ENCODE measurements at regions not wholly inside any gene's neighbourhood (a gene's known extent, or its start where the extent isn't known, plus 50 kb on each side); places are given as distances from the start of the nearest gene placed in this dataset.
A peak's percentile ranks its signal among the peaks of the same experiment; 100 is the strongest.

DNA sequence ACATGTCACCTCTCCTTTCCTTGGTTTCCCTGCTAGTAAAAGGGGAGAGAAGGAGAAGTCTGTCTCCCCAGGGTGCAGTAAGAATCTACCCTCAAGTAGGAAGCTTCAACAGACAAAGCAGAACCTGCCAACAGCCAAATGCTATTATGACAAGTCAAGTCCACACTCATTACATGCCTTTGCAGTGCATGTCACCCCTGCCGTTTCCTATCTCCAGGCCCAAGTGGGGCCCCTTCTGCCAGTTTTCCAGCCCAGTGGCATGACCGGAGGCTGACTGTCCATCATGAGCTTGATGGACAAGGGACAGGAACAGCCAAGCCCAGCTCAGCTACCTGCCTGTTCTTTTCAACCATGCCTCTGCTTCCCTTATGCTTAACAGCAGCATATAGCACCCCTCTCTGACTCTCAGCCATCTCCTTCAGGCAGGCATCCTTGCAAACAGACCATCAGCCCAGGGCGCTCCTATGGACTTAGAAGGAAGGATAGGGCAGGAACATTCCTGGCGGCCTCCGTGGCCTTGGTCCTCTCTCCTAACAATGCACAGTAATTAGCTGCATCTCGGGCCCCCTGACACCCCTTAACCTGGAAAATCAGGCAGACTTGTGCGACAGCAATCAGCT lies 107.2 kb upstream of the RAD23B start:
- WGBS, 10 experiments: 0 to 67% (median 24%) methylated on average over 1 to 4 of the region's 7 CpGs; no CpG with 5 or more reads in 3 of the 10 experiments
- in situ Hi-C loops (cut with MboI; ENCODE audit: low pct_unique_long_range_greater_than_20kb in 2 of 9, low sequenced_read_pairs in 9 of 9, unreplicated experiment in 9 of 9): loop anchor here in 1 of 9 experiments (25.0 kb wide), 1 partner anchor 111 kb away; the partner anchor contains the start of gene RAD23B
- peak overlapping the region; percentile 82 to 87 for H3K27ac ChIP-seq
- peaks cover 51 to 57% of the 10 kb centered on the region in 2 donors for H3K4me1 ChIP-seq (replicated peaks in 1 of 2)
- peak overlapping the region in 1 of 5 donors; percentile 5 for H3K4me3 ChIP-seq
- peak in 5 of 8 experiments; percentile 3 to 61 (median 43) for ATAC-seq (replicated peaks in 6 of 8)

DNA sequence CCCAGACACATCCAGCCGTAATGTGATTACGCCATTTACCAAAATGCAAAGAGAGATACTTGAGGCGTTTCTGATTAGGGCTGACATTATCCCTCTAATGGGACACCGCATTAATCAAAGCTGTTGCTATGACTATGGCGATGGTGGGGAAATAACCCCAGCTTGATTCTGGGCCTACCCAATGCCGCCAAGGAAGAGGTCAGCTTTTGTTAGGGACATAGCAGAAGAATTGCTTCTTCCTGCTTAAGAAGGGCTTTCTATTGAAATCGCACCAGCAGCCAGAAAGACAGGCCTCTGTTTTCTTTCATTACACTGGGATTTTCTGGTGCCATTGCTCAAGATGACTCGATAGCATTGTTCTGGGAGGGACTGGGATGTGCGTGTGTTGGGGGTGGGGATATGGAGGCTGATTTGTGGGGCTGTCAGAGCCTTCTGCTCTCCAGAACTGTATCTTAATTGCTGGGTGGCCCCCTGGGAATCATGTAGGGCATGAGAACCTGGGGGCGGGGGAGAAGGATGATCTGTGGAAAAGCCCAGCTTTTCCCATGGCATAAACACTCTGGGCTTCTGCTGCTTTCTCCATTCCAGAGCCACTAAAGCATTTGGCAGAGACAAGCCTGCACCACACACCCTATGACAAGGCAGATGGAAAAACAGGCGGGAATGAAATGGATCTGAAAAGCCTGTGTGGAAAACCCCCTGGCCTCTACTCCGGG lies 106.5 kb upstream of the RAD23B start:
- Histone ChIP-seq H3K4me3 (peak overlapping the region in 1 of 5 donors; percentile 5), H3K4me1 (replicated peaks in 1 of 2) (peaks cover 51 to 57% of the 10 kb centered on the region in 2 donors), H3K27ac (peak overlapping the region; percentile 82 to 87)
- 0 to 56% (median 2%) methylated on average over 1 to 9 of the region's 12 CpGs; no CpG with 5 or more reads in 3 of the 10 experiments for WGBS, 10 experiments
- ATAC-seq (replicated peaks in 6 of 8): peak in 7 of 8 experiments; percentile 31 to 88 (median 83)
- in situ Hi-C loops (cut with MboI; ENCODE audit: low pct_unique_long_range_greater_than_20kb in 2 of 9, low sequenced_read_pairs in 9 of 9, unreplicated experiment in 9 of 9): loop anchor here in 1 of 9 experiments (25.0 kb wide), 1 partner anchor 111 kb away; the partner anchor contains the start of gene RAD23B

GRCh38 chr9:107177243-107177839 lies 105.7 kb upstream of the RAD23B start:
- ATAC-seq (replicated peaks in 6 of 8): no peak
- Histone ChIP-seq H3K4me1 (replicated peaks in 1 of 2) (peaks cover 48 to 57% of the 10 kb centered on the region in 2 donors), H3K4me3 (no peak overlapping the region), H3K27ac (peak overlapping the region; percentile 82 to 87)
- in situ Hi-C loops (cut with MboI; ENCODE audit: low pct_unique_long_range_greater_than_20kb in 2 of 9, low sequenced_read_pairs in 9 of 9, unreplicated experiment in 9 of 9): loop anchor here in 1 of 9 experiments (25.0 kb wide), 1 partner anchor 110 kb away; the partner anchor contains the start of gene RAD23B
- WGBS, 10 experiments: 33 to 74% (median 74%) methylated on average over 3 to 4 of the region's 7 CpGs; no CpG with 5 or more reads in 7 of the 10 experiments

GRCh38 chr9:107177857-107178256 lies 105.2 kb upstream of the RAD23B start:
- WGBS, 10 experiments: 56 to 100% (median 82%) methylated on average over 1 to 5 of the region's 5 CpGs; no CpG with 5 or more reads in 3 of the 10 experiments
- in situ Hi-C loops (cut with MboI; ENCODE audit: low pct_unique_long_range_greater_than_20kb in 2 of 9, low sequenced_read_pairs in 9 of 9, unreplicated experiment in 9 of 9): loop anchor here in 1 of 9 experiments (25.0 kb wide), 1 partner anchor 109 kb away; the partner anchor contains the start of gene RAD23B
- Histone ChIP-seq H3K4me3 (no peak overlapping the region), H3K27ac (peak overlapping the region; percentile 82 to 87), H3K4me1 (replicated peaks in 1 of 2) (peaks cover 48 to 57% of the 10 kb centered on the region in 2 donors)
- ATAC-seq (replicated peaks in 6 of 8): no peak

- H3K27ac ChIP-seq: peak overlapping the region in 1 of 2 donors; percentile 87
- H3K4me1 ChIP-seq (replicated peaks in 1 of 2): peaks cover 48 to 57% of the 10 kb centered on the region in 2 donors
- H3K4me3 ChIP-seq: no peak overlapping the region
- ATAC-seq (replicated peaks in 6 of 8): no peak
- 17 to 67% (median 39%) methylated on average over 1 to 3 of the region's 3 CpGs for WGBS, 10 experiments
- in situ Hi-C loops (cut with MboI; ENCODE audit: low pct_unique_long_range_greater_than_20kb in 2 of 9, low sequenced_read_pairs in 9 of 9, unreplicated experiment in 9 of 9): loop anchor here in 1 of 9 experiments (25.0 kb wide), 1 partner anchor 109 kb away; the partner anchor contains the start of gene RAD23B
Observed at GRCh38 chr9:107178293-107178692, 104.8 kb upstream of the RAD23B start.

DNA sequence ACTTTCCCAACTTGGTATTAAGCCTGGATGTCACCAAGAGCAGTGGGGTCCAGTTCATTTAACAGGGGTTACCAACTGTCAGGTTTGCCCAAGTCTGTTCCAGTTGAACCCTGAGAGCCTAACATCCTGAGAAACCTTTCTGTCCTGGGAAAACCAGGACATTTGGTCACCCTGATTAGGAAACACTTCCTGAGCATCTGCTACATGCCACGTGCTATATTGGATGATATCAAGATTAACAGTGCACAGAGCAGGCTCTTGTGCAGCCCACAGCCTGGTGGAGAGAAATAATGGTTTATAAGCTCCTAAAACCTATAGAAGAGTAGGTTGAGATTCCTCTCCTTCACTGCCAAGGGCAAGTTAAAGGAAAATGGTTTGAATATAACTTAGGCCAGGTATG lies 102.9 kb upstream of the RAD23B start:
- H3K4me3 ChIP-seq: no peak overlapping the region
- in situ Hi-C loops (cut with MboI; ENCODE audit: low pct_unique_long_range_greater_than_20kb in 2 of 9, low sequenced_read_pairs in 9 of 9, unreplicated experiment in 9 of 9): loop anchor here in 1 of 9 experiments (25.0 kb wide), 1 partner anchor 107 kb away; the partner anchor contains the start of gene RAD23B
- ATAC-seq (replicated peaks in 6 of 8): no peak
- no peak overlapping the region for H3K27ac ChIP-seq
- 29 to 86% (median 80%) methylated on average over 1 of the region's 1 CpG; no CpG with 5 or more reads in 7 of the 10 experiments for WGBS, 10 experiments
- peaks cover 40 to 49% of the 10 kb centered on the region in 2 donors for H3K4me1 ChIP-seq (replicated peaks in 1 of 2)

GRCh38 chr9:107183176-107183575 lies 99.9 kb upstream of the RAD23B start:
- Histone ChIP-seq H3K4me3 (no peak overlapping the region), H3K4me1 (replicated peaks in 1 of 2) (peaks cover 13 to 22% of the 10 kb centered on the region in 2 donors), H3K27ac (no peak overlapping the region)
- in situ Hi-C loops (cut with MboI; ENCODE audit: low pct_unique_long_range_greater_than_20kb in 2 of 9, low sequenced_read_pairs in 9 of 9, unreplicated experiment in 9 of 9): loop anchor here in 1 of 9 experiments (25.0 kb wide), 1 partner anchor 104 kb away; the partner anchor contains the start of gene RAD23B
- no peak for ATAC-seq (replicated peaks in 6 of 8)

DNA sequence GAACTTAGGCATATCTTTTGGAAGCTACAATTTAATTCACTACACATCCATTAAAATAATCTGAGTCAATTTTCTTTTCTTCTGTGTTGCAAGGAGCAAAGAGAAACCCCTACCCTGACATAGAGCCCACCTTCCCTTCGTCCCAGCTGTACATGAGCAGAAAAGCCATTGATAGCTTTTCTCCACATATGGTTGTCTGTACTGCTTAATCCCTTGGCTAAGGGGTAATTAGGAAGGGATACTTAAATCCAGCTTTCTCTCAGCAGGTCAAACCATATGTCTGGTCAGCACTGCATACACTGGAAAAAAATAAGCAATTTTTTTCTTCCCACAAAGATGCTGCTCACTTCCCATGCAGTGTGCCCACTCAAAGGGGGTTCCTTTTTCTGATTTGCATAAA lies 94.7 kb upstream of the RAD23B start:
- Histone ChIP-seq H3K4me1 (replicated peaks in 1 of 2) (peaks cover 8 to 12% of the 10 kb centered on the region in 2 donors), H3K27ac (no peak overlapping the region), H3K4me3 (no peak overlapping the region)
- 33 to 100% (median 90%) methylated on average over 1 of the region's 1 CpG; no CpG with 5 or more reads in 5 of the 10 experiments for WGBS, 10 experiments
- no peak for ATAC-seq (replicated peaks in 6 of 8)
- in situ Hi-C loops (cut with MboI; ENCODE audit: low pct_unique_long_range_greater_than_20kb in 2 of 9, low sequenced_read_pairs in 9 of 9, unreplicated experiment in 9 of 9): loop anchor here in 1 of 9 experiments (25.0 kb wide), 1 partner anchor 99 kb away; the partner anchor contains the start of gene RAD23B

- no peak overlapping the region for H3K4me3 ChIP-seq
- peaks cover 8 to 12% of the 10 kb centered on the region in 2 donors for H3K4me1 ChIP-seq (replicated peaks in 1 of 2)
- in situ Hi-C loops (cut with MboI; ENCODE audit: low pct_unique_long_range_greater_than_20kb in 2 of 9, low sequenced_read_pairs in 9 of 9, unreplicated experiment in 9 of 9): loop anchor here in 1 of 9 experiments (25.0 kb wide), 1 partner anchor 97 kb away; the partner anchor contains the start of gene RAD23B
- no peak overlapping the region for H3K27ac ChIP-seq
- WGBS, 10 experiments: 0 to 81% (median 45%) methylated on average over 1 to 3 of the region's 3 CpGs
- peak in 5 of 8 experiments; percentile 51 to 81 (median 67) for ATAC-seq (replicated peaks in 6 of 8)
Observed at GRCh38 chr9:107190061-107190935, 92.8 kb upstream of the RAD23B start.

DNA sequence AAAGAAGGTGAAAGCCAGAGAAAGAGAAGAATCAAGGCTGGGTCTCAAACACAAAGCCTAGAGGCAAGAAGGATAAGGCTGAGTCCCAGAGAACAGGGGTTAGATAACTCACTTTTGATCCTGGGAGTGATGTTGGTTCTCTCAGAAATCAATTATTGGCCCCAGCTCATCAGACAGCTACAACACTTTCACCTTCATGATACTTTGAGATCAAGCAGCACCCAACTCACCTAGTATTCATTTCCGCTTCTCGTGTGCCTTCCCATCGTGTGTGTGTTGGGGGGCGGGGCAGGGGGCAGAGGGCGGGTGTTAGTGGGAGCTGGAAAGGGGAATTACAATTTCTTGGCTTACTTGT lies 92.2 kb upstream of the RAD23B start:
- 92% methylated on average over 4 of the region's 5 CpGs; no CpG with 5 or more reads in 9 of the 10 experiments for WGBS, 10 experiments
- H3K4me3 ChIP-seq: no peak overlapping the region
- H3K4me1 ChIP-seq (replicated peaks in 1 of 2): peaks cover 8 to 12% of the 10 kb centered on the region in 2 donors
- no peak for ATAC-seq (replicated peaks in 6 of 8)
- H3K27ac ChIP-seq: no peak overlapping the region
- in situ Hi-C loops (cut with MboI; ENCODE audit: low pct_unique_long_range_greater_than_20kb in 2 of 9, low sequenced_read_pairs in 9 of 9, unreplicated experiment in 9 of 9): loop anchor here in 1 of 9 experiments (25.0 kb wide), 1 partner anchor 96 kb away; the partner anchor contains the start of gene RAD23B

DNA sequence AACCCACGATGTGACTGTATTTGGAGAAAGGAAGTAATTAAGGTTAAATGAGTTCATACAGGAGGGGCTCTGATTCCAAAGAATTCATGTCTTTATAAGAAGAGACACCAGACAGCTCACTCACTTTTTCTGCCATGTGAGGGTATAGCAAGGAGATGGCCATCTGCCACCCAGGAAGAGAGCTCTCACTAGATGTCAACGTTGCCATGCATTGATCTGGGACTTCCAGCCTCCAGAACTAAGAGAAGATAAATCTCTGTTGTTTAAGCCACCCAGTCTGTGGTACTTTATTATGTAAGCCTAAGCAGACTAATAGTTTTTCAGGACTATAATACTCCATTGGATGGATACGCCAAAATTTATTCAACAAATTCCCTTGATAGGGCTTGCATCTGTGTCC lies 89.8 kb upstream of the RAD23B start:
- in situ Hi-C loops (cut with MboI; ENCODE audit: low pct_unique_long_range_greater_than_20kb in 2 of 9, low sequenced_read_pairs in 9 of 9, unreplicated experiment in 9 of 9): loop anchor here in 1 of 9 experiments (25.0 kb wide), 1 partner anchor 94 kb away; the partner anchor contains the start of gene RAD23B
- 50 to 100% (median 87%) methylated on average over 1 to 3 of the region's 3 CpGs; no CpG with 5 or more reads in 1 of the 10 experiments for WGBS, 10 experiments
- ATAC-seq (replicated peaks in 6 of 8): no peak

More for the DNA sequence above, 89.8 kb upstream of the RAD23B start:
- Histone ChIP-seq H3K27ac (no peak overlapping the region), H3K4me3 (no peak overlapping the region), H3K4me1 (replicated peaks in 1 of 2) (peaks cover 8 to 12% of the 10 kb centered on the region in 2 donors)
